ENCODE measurements at regions not wholly inside any gene's neighbourhood (a gene's known extent, or its start where the extent isn't known, plus 50 kb on each side); places are given as distances from the start of the nearest gene placed in this dataset.

DNA sequence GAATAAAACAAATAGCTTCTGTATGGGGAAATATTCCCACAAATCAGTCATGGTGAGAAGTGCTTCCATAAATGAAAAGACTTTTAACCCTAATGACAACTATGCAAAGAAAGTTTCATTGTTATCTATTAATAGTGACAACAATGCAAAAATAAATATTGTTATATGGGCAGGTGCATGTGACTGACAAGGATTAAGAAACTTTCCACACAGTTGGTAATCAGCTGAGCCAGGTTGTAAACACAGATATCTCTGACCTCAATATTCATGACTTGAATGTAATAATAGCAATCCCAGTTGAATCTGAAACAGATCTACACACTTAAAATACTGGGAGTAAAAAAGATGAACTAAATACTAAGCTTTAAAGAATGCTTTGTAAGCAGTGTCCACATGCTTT is 517.0 kb upstream of the SOX11 start:
- Histone ChIP-seq H3K27ac (no peak overlapping the region), H3K36me3 (no peaks in the 10 kb centered on the region), H3K4me1 (no peaks in the 10 kb centered on the region), H3K9me3 (no peaks in the 10 kb centered on the region), H3K27me3 (no peaks in the 10 kb centered on the region), H3K4me3 (no peak overlapping the region)
- DNase-seq: no peak
- no peak for TF ChIP-seq CTCF (IDR thresholded peaks at IDR 0.05)
- intact Hi-C loops (cut with DNase I; ENCODE audit: low total_unique reads): no loop called here

- Histone ChIP-seq H3K27me3 (no peaks in the 10 kb centered on the region), H3K4me1 (no peaks in the 10 kb centered on the region), H3K27ac (no peak overlapping the region), H3K4me3 (no peak overlapping the region), H3K9me3 (no peaks in the 10 kb centered on the region), H3K36me3 (no peaks in the 10 kb centered on the region)
- intact Hi-C loops (cut with DNase I; ENCODE audit: low total_unique reads): no loop called here
- TF ChIP-seq CTCF (IDR thresholded peaks at IDR 0.05): no peak
- DNase-seq: no peak
These were observed 515.4 kb upstream of the SOX11 start for GRCh38 chr2:5176764-5177163.

DNA sequence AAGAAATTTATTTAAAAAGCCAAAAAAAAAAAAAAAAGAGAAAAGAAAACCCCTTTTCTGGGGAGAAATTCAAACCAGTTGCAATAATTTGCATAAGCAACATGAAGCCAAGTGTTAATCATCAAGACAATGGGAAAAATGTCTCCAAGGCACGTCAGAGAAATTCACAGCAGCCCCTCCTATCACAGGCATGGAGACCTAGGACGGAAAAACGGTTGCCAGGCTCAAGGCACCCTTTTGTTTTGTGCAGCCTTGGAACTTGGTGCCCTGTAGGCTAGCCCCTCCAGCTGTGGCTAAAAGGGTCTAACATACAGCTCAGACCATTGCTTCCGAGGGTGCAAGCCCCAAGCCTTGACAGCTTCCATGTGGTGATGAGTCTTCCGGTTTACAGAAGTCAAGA is 509.2 kb upstream of the SOX11 start:
- no peak for TF ChIP-seq CTCF (IDR thresholded peaks at IDR 0.05)
- intact Hi-C loops (cut with DNase I; ENCODE audit: low total_unique reads): no loop called here
- Histone ChIP-seq H3K4me3 (no peak overlapping the region), H3K36me3 (no peaks in the 10 kb centered on the region), H3K9me3 (no peaks in the 10 kb centered on the region), H3K27me3 (no peaks in the 10 kb centered on the region), H3K27ac (no peak overlapping the region), H3K4me1 (no peaks in the 10 kb centered on the region)
- no peak for DNase-seq

DNA sequence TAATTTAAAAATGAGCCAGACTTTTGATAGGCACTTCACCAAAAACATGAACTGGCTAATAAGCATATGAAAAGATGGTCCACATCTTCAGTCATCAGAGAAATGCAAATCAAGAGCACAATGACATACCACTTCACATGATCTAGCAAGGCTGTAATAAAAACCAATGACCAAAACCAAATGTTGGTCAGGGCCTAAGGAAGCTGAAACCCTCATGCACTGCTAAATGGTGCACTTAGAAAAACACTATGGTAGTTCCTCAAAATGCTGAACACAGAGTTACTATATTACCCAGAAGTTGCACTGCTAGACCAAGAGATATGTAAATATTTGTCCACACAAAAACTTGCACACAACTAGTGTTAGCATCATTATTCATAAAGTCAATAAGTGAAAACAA is 504.9 kb upstream of the SOX11 start:
- H3K27me3 ChIP-seq: no peaks in the 10 kb centered on the region
- intact Hi-C loops (cut with DNase I; ENCODE audit: low total_unique reads): no loop called here
- H3K9me3 ChIP-seq: no peaks in the 10 kb centered on the region
- TF ChIP-seq CTCF (IDR thresholded peaks at IDR 0.05): no peak
- no peak for DNase-seq
- H3K36me3 ChIP-seq: no peaks in the 10 kb centered on the region
- H3K27ac ChIP-seq: no peak overlapping the region
- H3K4me3 ChIP-seq: no peak overlapping the region
- no peaks in the 10 kb centered on the region for H3K4me1 ChIP-seq

GRCh38 chr2:5188636-5189035 is 503.5 kb upstream of the SOX11 start:
- Histone ChIP-seq H3K36me3 (no peaks in the 10 kb centered on the region), H3K27me3 (no peaks in the 10 kb centered on the region), H3K9me3 (no peaks in the 10 kb centered on the region), H3K4me1 (no peaks in the 10 kb centered on the region), H3K27ac (no peak overlapping the region), H3K4me3 (no peak overlapping the region)
- TF ChIP-seq CTCF (IDR thresholded peaks at IDR 0.05): no peak
- intact Hi-C loops (cut with DNase I; ENCODE audit: low total_unique reads): no loop called here
- no peak for DNase-seq

GRCh38 chr2:5190023-5190422 is 502.2 kb upstream of the SOX11 start:
- Histone ChIP-seq H3K4me3 (no peak overlapping the region), H3K36me3 (no peaks in the 10 kb centered on the region), H3K4me1 (no peaks in the 10 kb centered on the region), H3K9me3 (no peaks in the 10 kb centered on the region), H3K27ac (no peak overlapping the region), H3K27me3 (no peaks in the 10 kb centered on the region)
- TF ChIP-seq CTCF (IDR thresholded peaks at IDR 0.05): no peak
- intact Hi-C loops (cut with DNase I; ENCODE audit: low total_unique reads): no loop called here
- DNase-seq: no peak
